SU-DHL-6 (cell line): ENCODE measurements at regions not wholly inside any gene's neighbourhood (a gene's known extent, or its start where the extent isn't known, plus 50 kb on each side); places are given as distances from the start of the nearest gene placed in this dataset.

Experiments used
- H2AFZ ChIP-seq: fragments of 200-600 bp; sonication (generic); 2 replicates; pipeline ENCODE4 v1.6.1; 2014; ENCODE audit warnings: low read depth, mild to moderate bottlenecking, moderate library complexity, mixed read lengths, antibody characterized with exemption, low read length; ENCODE audit not compliant: severe bottlenecking
- H3F3A ChIP-seq: fragments of 200-600 bp; shearing (Covaris generic); 2 replicates; pipeline ENCODE4 v1.6.0; 2016; ENCODE audit warnings: antibody characterized with exemption, mild to moderate bottlenecking; ENCODE audit not compliant: insufficient read depth
- H3K27ac ChIP-seq: fragments of 200-600 bp; sonication (generic); 2 replicates; pipeline ENCODE4 v1.5.1; 2016; ENCODE audit warnings: low read depth, mild to moderate bottlenecking, low read length, moderate library complexity, mixed read lengths
- H3K27me3 ChIP-seq: fragments of 200-600 bp; sonication (generic), shearing (Covaris generic); 2 replicates; pipeline ENCODE4 v1.6.0; 2014; ENCODE audit warnings: mild to moderate bottlenecking, low read length
- H3K36me3 ChIP-seq: fragments of 200-600 bp; sonication (generic); 2 replicates; pipeline ENCODE4 v1.6.1; 2014; ENCODE audit warnings: mild to moderate bottlenecking, low read length, mixed read lengths
- H3K4me2 ChIP-seq: fragments of 300-600, 200-600 bp; shearing (Covaris generic), sonication (generic); 2 replicates; pipeline ENCODE4 v1.6.0; 2014; ENCODE audit warnings: low read length, low read depth, mild to moderate bottlenecking; ENCODE audit not compliant: poor library complexity, severe bottlenecking
- H3K4me3 ChIP-seq: fragments of 200-600 bp; sonication (generic); 2 replicates; pipeline ENCODE4 v1.5.1; 2014; ENCODE audit warnings: antibody characterized with exemption, low read length, mild to moderate bottlenecking, mixed read lengths; ENCODE audit not compliant: insufficient read depth, poor library complexity, severe bottlenecking
- H3K79me2 ChIP-seq: fragments of 200-600 bp; sonication (generic); 2 replicates; pipeline ENCODE4 v1.6.1; 2014; ENCODE audit warnings: mild to moderate bottlenecking, low read length, moderate library complexity; ENCODE audit not compliant: insufficient read depth
- H3K9ac ChIP-seq: fragments of 200-600 bp; sonication (generic); 2 replicates; pipeline ENCODE4 v1.7.0; 2014; ENCODE audit warnings: mild to moderate bottlenecking, low read length
- H3K9me2 ChIP-seq: fragments of 200-600 bp; sonication (generic); replicated peaks from 2 replicates; pipeline ENCODE4 v1.6.1; 2014; ENCODE audit warnings: low read length; ENCODE audit not compliant: insufficient read depth
- H3K9me3 ChIP-seq: fragments of 200-600 bp; sonication (generic); 2 replicates; pipeline ENCODE4 v1.6.1; 2014; ENCODE audit warnings: low read length, mixed read lengths; ENCODE audit not compliant: insufficient read depth
- H4K20me1 ChIP-seq: fragments of 200-600 bp; sonication (generic); 2 replicates; pipeline ENCODE4 v1.6.1; 2014; ENCODE audit warnings: low read depth, mild to moderate bottlenecking, antibody characterized with exemption, low read length, moderate library complexity, mixed read lengths
- CTCF ChIP-seq: fragments of 200-600 bp; sonication (generic); IDR thresholded peaks from one replicate; pipeline ENCODE4 v1.5.1; 2017; ENCODE audit warnings: antibody characterized with exemption, mild to moderate bottlenecking, low read length, moderate library complexity; ENCODE audit not compliant: insufficient read depth, poor library complexity, severe bottlenecking
- EZH2phosphoT487 ChIP-seq: fragments of 200-600 bp; sonication (generic), shearing (Covaris generic); conservative IDR thresholded peaks from 2 replicates; pipeline ENCODE4 v1.6.1; 2018; ENCODE audit warnings: mild to moderate bottlenecking, antibody characterized with exemption, low read length, moderate library complexity, mixed read lengths

- no peak overlapping the region for H2AFZ ChIP-seq
- no peaks in the 10 kb centered on the region for H4K20me1 ChIP-seq
- H3K4me3 ChIP-seq: no peak overlapping the region
- H3K27ac ChIP-seq: no peak overlapping the region
- no peak overlapping the region for H3K4me2 ChIP-seq
- H3K27me3 ChIP-seq: no peaks in the 10 kb centered on the region
- TF ChIP-seq EZH2phosphoT487 (no peak), CTCF (no peak)
- no peak overlapping the region for H3K9ac ChIP-seq
- no peaks in the 10 kb centered on the region for H3K9me3 ChIP-seq
- H3K36me3 ChIP-seq: no peaks in the 10 kb centered on the region
- H3F3A ChIP-seq: no peaks in the 10 kb centered on the region
- H3K9me2 ChIP-seq: no peaks in the 10 kb centered on the region
- no peaks in the 10 kb centered on the region for H3K79me2 ChIP-seq
These were observed 148.2 kb downstream of the RAP2A start for GRCh38 chr13:97582170-97582569.

- Histone ChIP-seq H4K20me1 (no peaks in the 10 kb centered on the region), H3K27me3 (no peaks in the 10 kb centered on the region), H3K9ac (no peak overlapping the region), H3K27ac (no peak overlapping the region), H3K36me3 (no peaks in the 10 kb centered on the region), H3K79me2 (no peaks in the 10 kb centered on the region), H3K4me3 (no peak overlapping the region), H2AFZ (no peak overlapping the region), H3K9me3 (no peaks in the 10 kb centered on the region), H3K4me2 (no peak overlapping the region), H3F3A (no peaks in the 10 kb centered on the region), H3K9me2 (no peaks in the 10 kb centered on the region)
- TF ChIP-seq CTCF (no peak), EZH2phosphoT487 (no peak)
These were observed 150.0 kb downstream of the RAP2A start for GRCh38 chr13:97583907-97584497.

GRCh38 chr13:97586941-97587340 lies 153.0 kb downstream of the RAP2A start:
- no peak overlapping the region for H3K4me3 ChIP-seq
- no peaks in the 10 kb centered on the region for H4K20me1 ChIP-seq
- H2AFZ ChIP-seq: no peak overlapping the region
- H3K9me2 ChIP-seq: no peaks in the 10 kb centered on the region
- no peak overlapping the region for H3K9ac ChIP-seq
- no peak overlapping the region for H3K4me2 ChIP-seq
- H3F3A ChIP-seq: no peaks in the 10 kb centered on the region
- no peaks in the 10 kb centered on the region for H3K79me2 ChIP-seq
- H3K36me3 ChIP-seq: no peaks in the 10 kb centered on the region
- H3K27me3 ChIP-seq: no peaks in the 10 kb centered on the region
- TF ChIP-seq EZH2phosphoT487: no peak
- TF ChIP-seq CTCF: no peak
- H3K9me3 ChIP-seq: no peaks in the 10 kb centered on the region
- no peak overlapping the region for H3K27ac ChIP-seq
